GM08714 (cell line): ENCODE measurements at regions not wholly inside any gene's neighbourhood (a gene's known extent, or its start where the extent isn't known, plus 50 kb on each side); places are given as distances from the start of the nearest gene placed in this dataset.

Source experiments
- H3K4me3 ChIP-seq: fragments of 200-500 bp; sonication (Bioruptor generic); 2 replicates; pipeline ENCODE4 v1.5.1; 2014; ENCODE audit warnings: mild to moderate bottlenecking, low read length, inconsistent platforms
- ZNF274 ChIP-seq: IDR thresholded peaks from 2 replicates; pipeline ENCODE4 v1.6.1; 2012; ENCODE audit warnings: mild to moderate bottlenecking, low read depth, low read length

- TF ChIP-seq ZNF274 = no peak
Observed at GRCh38 chr4:1491328-1492141, 85.3 kb upstream of the NKX1-1 start.

GRCh38 chr4:1490654-1491327, 84.5 kb upstream of the NKX1-1 start:
- no peak overlapping the region for H3K4me3 ChIP-seq
- TF ChIP-seq ZNF274 = no peak

More at GRCh38 chr4:1491328-1492141, 85.3 kb upstream of the NKX1-1 start:
- H3K4me3 ChIP-seq = no peak overlapping the region

GRCh38 chr4:1490011-1490653, 83.9 kb upstream of the NKX1-1 start:
- H3K4me3 ChIP-seq = no peak overlapping the region
- no peak for TF ChIP-seq ZNF274

- no peak overlapping the region for H3K4me3 ChIP-seq
- no peak for TF ChIP-seq ZNF274
Observed at GRCh38 chr4:1489639-1489995, 83.4 kb upstream of the NKX1-1 start.

GRCh38 chr4:1488831-1489638, 82.8 kb upstream of the NKX1-1 start:
- TF ChIP-seq ZNF274 = no peak
- no peak overlapping the region for H3K4me3 ChIP-seq

- TF ChIP-seq ZNF274 = no peak
- no peak overlapping the region for H3K4me3 ChIP-seq
Observed at GRCh38 chr4:1488357-1488756, 82.1 kb upstream of the NKX1-1 start.

GRCh38 chr4:1487761-1488160, 81.5 kb upstream of the NKX1-1 start:
- no peak overlapping the region for H3K4me3 ChIP-seq
- TF ChIP-seq ZNF274 = no peak

GRCh38 chr4:1487106-1487505, 80.9 kb upstream of the NKX1-1 start:
- TF ChIP-seq ZNF274 = no peak
- no peak overlapping the region for H3K4me3 ChIP-seq

- TF ChIP-seq ZNF274 = no peak
- H3K4me3 ChIP-seq = no peak overlapping the region
Observed at GRCh38 chr4:1485280-1485679, 79.0 kb upstream of the NKX1-1 start.

GRCh38 chr4:1480720-1481119, 74.5 kb upstream of the NKX1-1 start:
- H3K4me3 ChIP-seq = no peak overlapping the region
- TF ChIP-seq ZNF274 = no peak

GRCh38 chr4:1479454-1479853, 73.2 kb upstream of the NKX1-1 start:
- no peak for TF ChIP-seq ZNF274
- H3K4me3 ChIP-seq = no peak overlapping the region

GRCh38 chr4:1478766-1479355, 72.6 kb upstream of the NKX1-1 start:
- no peak for TF ChIP-seq ZNF274
- no peak overlapping the region for H3K4me3 ChIP-seq

- TF ChIP-seq ZNF274 = no peak
- no peak overlapping the region for H3K4me3 ChIP-seq
Observed at GRCh38 chr4:1477045-1477840, 71.0 kb upstream of the NKX1-1 start.
